ENCODE measurements at regions not wholly inside any gene's neighbourhood (a gene's known extent, or its start where the extent isn't known, plus 50 kb on each side); places are given as distances from the start of the nearest gene placed in this dataset.

- no peaks in the 10 kb centered on the region for H3K36me3 Mint-ChIP-seq (ENCODE audit: low read depth)
- no peaks in the 10 kb centered on the region for H3K4me1 Mint-ChIP-seq
- no peaks in the 10 kb centered on the region for H3K4me1 ChIP-seq (ENCODE audit: control insufficient read depth, insufficient read depth, low read length)
- WGBS, 2 experiments (ENCODE audit: insufficient coverage in 1 of 2, insufficient read length in 1 of 2), result 91 to 94% methylated on average over 3 of the region's 3 CpGs
- no peaks in the 10 kb centered on the region for H3K9me3 ChIP-seq (ENCODE audit: control insufficient read depth, low read length)
- no peak for DNase-seq
- TF ChIP-seq CTCF (conservative IDR thresholded peaks at IDR 0.05), result no peak
- no peak overlapping the region for H3K9ac ChIP-seq (ENCODE audit: extremely low read depth, low read length, poor library complexity, severe bottlenecking)
- H3K4me3 Mint-ChIP-seq, result no peak overlapping the region
- no peaks in the 10 kb centered on the region for H3K36me3 ChIP-seq (ENCODE audit: control insufficient read depth, insufficient read depth, low read length)
- H3K27me3 Mint-ChIP-seq (ENCODE audit: insufficient read depth), result peaks cover 2% of the 10 kb centered on the region
- no peaks in the 10 kb centered on the region for H3K9me3 Mint-ChIP-seq
- no peaks in the 10 kb centered on the region for H3K27me3 ChIP-seq (ENCODE audit: control insufficient read depth, insufficient read depth, low read length, poor library complexity, severe bottlenecking)
- no peak overlapping the region for H3K4me3 ChIP-seq (ENCODE audit: low read length)
- no peak overlapping the region for H3K27ac ChIP-seq (ENCODE audit: low read depth, low read length)
- no peak overlapping the region for H3K27ac Mint-ChIP-seq
Measured at GRCh38 chr10:120360571-120360970, 96.5 kb upstream of the PLPP4 start.

GRCh38 chr10:120365872-120366271 lies 91.2 kb upstream of the PLPP4 start:
- Mint-ChIP-seq H3K36me3 (ENCODE audit: low read depth) (no peaks in the 10 kb centered on the region), H3K4me1 (peaks cover 4% of the 10 kb centered on the region), H3K27me3 (ENCODE audit: insufficient read depth) (peaks cover 4% of the 10 kb centered on the region), H3K4me3 (no peak overlapping the region), H3K9me3 (no peaks in the 10 kb centered on the region), H3K27ac (no peak overlapping the region)
- Histone ChIP-seq H3K36me3 (ENCODE audit: control insufficient read depth, insufficient read depth, low read length) (no peaks in the 10 kb centered on the region), H3K9me3 (ENCODE audit: control insufficient read depth, low read length) (no peaks in the 10 kb centered on the region), H3K4me3 (ENCODE audit: low read length) (no peak overlapping the region), H3K4me1 (ENCODE audit: control insufficient read depth, insufficient read depth, low read length) (no peaks in the 10 kb centered on the region), H3K9ac (ENCODE audit: extremely low read depth, low read length, poor library complexity, severe bottlenecking) (no peak overlapping the region), H3K27ac (ENCODE audit: low read depth, low read length) (no peak overlapping the region), H3K27me3 (ENCODE audit: control insufficient read depth, insufficient read depth, low read length, poor library complexity, severe bottlenecking) (no peaks in the 10 kb centered on the region)
- DNase-seq, result no peak
- 94 to 98% methylated on average over 5 of the region's 5 CpGs for WGBS, 2 experiments (ENCODE audit: insufficient coverage in 1 of 2, insufficient read length in 1 of 2)
- no peak for TF ChIP-seq CTCF (conservative IDR thresholded peaks at IDR 0.05)

GRCh38 chr10:120367341-120367740 lies 89.7 kb upstream of the PLPP4 start:
- Histone ChIP-seq H3K27ac (ENCODE audit: low read depth, low read length) (no peak overlapping the region), H3K4me1 (ENCODE audit: control insufficient read depth, insufficient read depth, low read length) (no peaks in the 10 kb centered on the region), H3K4me3 (ENCODE audit: low read length) (no peak overlapping the region), H3K36me3 (ENCODE audit: control insufficient read depth, insufficient read depth, low read length) (no peaks in the 10 kb centered on the region), H3K9ac (ENCODE audit: extremely low read depth, low read length, poor library complexity, severe bottlenecking) (no peak overlapping the region), H3K9me3 (ENCODE audit: control insufficient read depth, low read length) (no peaks in the 10 kb centered on the region), H3K27me3 (ENCODE audit: control insufficient read depth, insufficient read depth, low read length, poor library complexity, severe bottlenecking) (no peaks in the 10 kb centered on the region)
- Mint-ChIP-seq H3K9me3 (no peaks in the 10 kb centered on the region), H3K4me3 (no peak overlapping the region), H3K27ac (no peak overlapping the region), H3K27me3 (ENCODE audit: insufficient read depth) (peaks cover 4% of the 10 kb centered on the region), H3K36me3 (ENCODE audit: low read depth) (no peaks in the 10 kb centered on the region), H3K4me1 (peaks cover 4% of the 10 kb centered on the region)
- TF ChIP-seq CTCF (conservative IDR thresholded peaks at IDR 0.05), result no peak
- DNase-seq, result no peak
- WGBS, 2 experiments (ENCODE audit: insufficient coverage in 1 of 2, insufficient read length in 1 of 2), result 96 to 100% methylated on average over 3 of the region's 3 CpGs
